ENCODE measurements at regions not wholly inside any gene's neighbourhood (a gene's known extent, or its start where the extent isn't known, plus 50 kb on each side); places are given as distances from the start of the nearest gene placed in this dataset.

DNA sequence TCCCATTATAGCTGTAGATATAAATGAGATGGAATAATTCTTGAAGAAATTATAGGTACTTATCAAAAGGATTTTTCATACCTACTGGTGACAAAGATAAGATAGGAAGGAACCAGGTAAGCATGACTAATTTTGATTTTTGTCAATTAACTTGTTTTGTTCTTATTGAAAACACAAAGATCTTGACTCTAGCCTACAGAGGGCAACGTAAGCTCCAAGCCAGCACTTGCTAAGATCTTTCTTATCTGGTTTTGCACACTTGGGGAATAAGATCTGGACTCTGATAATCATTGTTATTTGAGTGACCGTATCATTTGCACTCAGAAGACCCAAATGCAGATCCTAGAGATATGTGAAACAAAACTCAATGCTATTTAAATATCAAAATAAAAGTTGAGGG is 223.4 kb downstream of the VEGFC start:
- Mint-ChIP-seq H3K9me3 (peaks cover 0 to 2% (median 0%) of the 10 kb centered on the region in 8 donors), H3K4me3 (no peak overlapping the region), H3K27ac (no peak overlapping the region), H3K27me3 (no peaks in the 10 kb centered on the region), H3K4me1 (no peaks in the 10 kb centered on the region), H3K36me3 (no peaks in the 10 kb centered on the region)
- Histone ChIP-seq H3K27me3 (ENCODE audit: insufficient read depth, low read length) (no peaks in the 10 kb centered on the region), H3K9me3 (ENCODE audit: control insufficient read depth in 1 of 2, low read length in 2 of 2) (no peaks in the 10 kb centered on the region), H3K36me3 (ENCODE audit: insufficient read depth, low read length) (no peaks in the 10 kb centered on the region), H3K27ac (ENCODE audit: low read depth, low read length) (no peak overlapping the region), H3K4me1 (ENCODE audit: insufficient read depth, low read length) (no peaks in the 10 kb centered on the region), H3K4me3 (ENCODE audit: low read length in 2 of 2) (no peak overlapping the region)
- ChIA-PET POLR2A (ENCODE audit: partially characterized antibody) (no interaction called here), CTCF (ENCODE audit: partially characterized antibody) (no interaction called here)
- no peak for DNase-seq
- intact Hi-C loops (cut with micrococcal nuclease) = no loop called here

GRCh38 chr4:176571206-176571605 is 221.5 kb downstream of the VEGFC start:
- intact Hi-C loops (cut with micrococcal nuclease) = no loop called here
- H3K4me3 ChIP-seq (ENCODE audit: low read length in 2 of 2) = no peak overlapping the region
- Mint-ChIP-seq H3K4me1 (no peaks in the 10 kb centered on the region), H3K27me3 (no peaks in the 10 kb centered on the region), H3K36me3 (no peaks in the 10 kb centered on the region), H3K27ac (no peak overlapping the region), H3K4me3 (no peak overlapping the region), H3K9me3 (peaks cover 0 to 2% (median 0%) of the 10 kb centered on the region in 8 donors)
- H3K27ac ChIP-seq (ENCODE audit: low read depth, low read length) = no peak overlapping the region
- no peaks in the 10 kb centered on the region for H3K4me1 ChIP-seq (ENCODE audit: insufficient read depth, low read length)
- H3K36me3 ChIP-seq (ENCODE audit: insufficient read depth, low read length) = no peaks in the 10 kb centered on the region
- H3K9me3 ChIP-seq (ENCODE audit: control insufficient read depth in 1 of 2, low read length in 2 of 2) = no peaks in the 10 kb centered on the region
- DNase-seq = no peak
- ChIA-PET POLR2A (ENCODE audit: partially characterized antibody) (no interaction called here), CTCF (ENCODE audit: partially characterized antibody) (no interaction called here)
- no peaks in the 10 kb centered on the region for H3K27me3 ChIP-seq (ENCODE audit: insufficient read depth, low read length)

DNA sequence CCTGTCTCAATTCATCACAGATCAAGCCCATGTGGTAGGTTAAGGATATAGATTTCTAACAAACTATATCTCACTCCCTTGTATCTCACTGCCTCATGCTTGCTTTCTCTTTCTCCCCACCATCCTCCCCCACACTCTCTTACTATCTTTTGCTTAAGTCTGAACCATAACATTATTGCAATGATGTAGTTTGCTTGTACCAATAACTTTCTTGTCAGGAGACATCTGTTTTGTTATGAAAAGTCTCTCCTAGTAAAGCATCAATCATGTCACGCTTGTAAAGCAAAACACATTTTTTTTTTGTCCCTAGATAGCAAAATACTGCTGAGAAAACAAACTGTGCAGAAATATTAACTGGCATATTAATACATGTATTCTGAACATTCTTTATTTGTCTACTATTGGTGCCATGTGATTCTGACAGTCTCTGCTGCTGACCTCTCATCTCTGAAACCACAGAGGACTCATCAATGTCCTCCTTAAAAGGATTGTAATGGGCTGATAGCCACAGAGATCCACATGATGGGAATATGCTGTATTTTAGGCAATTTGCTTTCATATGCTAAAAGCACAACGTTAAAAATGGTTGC is 217.5 kb downstream of the VEGFC start:
- peaks cover 0 to 2% (median 0%) of the 10 kb centered on the region in 8 donors for H3K9me3 Mint-ChIP-seq
- ChIA-PET CTCF (ENCODE audit: partially characterized antibody) (no interaction called here), POLR2A (ENCODE audit: partially characterized antibody) (no interaction called here)
- H3K36me3 Mint-ChIP-seq = no peaks in the 10 kb centered on the region
- no peaks in the 10 kb centered on the region for H3K4me1 Mint-ChIP-seq
- intact Hi-C loops (cut with micrococcal nuclease) = no loop called here
- no peak overlapping the region for H3K27ac Mint-ChIP-seq
- Histone ChIP-seq H3K9me3 (ENCODE audit: control insufficient read depth in 1 of 2, low read length in 2 of 2) (no peaks in the 10 kb centered on the region), H3K36me3 (ENCODE audit: insufficient read depth, low read length) (no peaks in the 10 kb centered on the region), H3K27ac (ENCODE audit: low read depth, low read length) (no peak overlapping the region), H3K4me3 (ENCODE audit: low read length in 2 of 2) (no peak overlapping the region), H3K27me3 (ENCODE audit: insufficient read depth, low read length) (no peaks in the 10 kb centered on the region), H3K4me1 (ENCODE audit: insufficient read depth, low read length) (no peaks in the 10 kb centered on the region)
- DNase-seq = no peak
- H3K27me3 Mint-ChIP-seq = no peaks in the 10 kb centered on the region
- no peak overlapping the region for H3K4me3 Mint-ChIP-seq

DNA sequence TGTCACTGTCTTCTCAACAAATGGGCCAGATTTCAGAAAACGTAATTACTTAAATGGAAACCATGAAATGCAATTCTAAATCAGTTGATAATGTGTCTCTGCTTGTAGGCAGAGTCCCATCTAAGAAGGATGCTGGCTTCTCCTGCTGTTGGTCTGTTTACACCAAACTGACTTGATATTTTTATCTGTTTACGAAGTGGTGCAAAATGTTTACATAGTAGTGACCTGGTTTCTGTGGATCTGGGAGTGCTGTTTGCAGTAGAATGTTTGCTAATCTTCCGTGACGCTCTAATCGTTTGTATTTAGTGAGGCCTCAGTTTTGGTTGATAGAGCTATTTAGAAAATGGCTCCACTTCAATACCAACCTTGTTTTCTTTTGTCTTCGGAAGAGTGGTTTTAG is 213.5 kb downstream of the VEGFC start:
- H3K27me3 Mint-ChIP-seq = no peaks in the 10 kb centered on the region
- no peak overlapping the region for H3K4me3 Mint-ChIP-seq
- DNase-seq = no peak
- ChIA-PET CTCF (ENCODE audit: partially characterized antibody) (no interaction called here), POLR2A (ENCODE audit: partially characterized antibody) (no interaction called here)
- H3K36me3 Mint-ChIP-seq = no peaks in the 10 kb centered on the region
- Histone ChIP-seq H3K4me3 (ENCODE audit: low read length in 2 of 2) (no peak overlapping the region), H3K36me3 (ENCODE audit: insufficient read depth, low read length) (no peaks in the 10 kb centered on the region), H3K27ac (ENCODE audit: low read depth, low read length) (no peak overlapping the region), H3K9me3 (ENCODE audit: control insufficient read depth in 1 of 2, low read length in 2 of 2) (no peaks in the 10 kb centered on the region), H3K27me3 (ENCODE audit: insufficient read depth, low read length) (no peaks in the 10 kb centered on the region), H3K4me1 (ENCODE audit: insufficient read depth, low read length) (no peaks in the 10 kb centered on the region)
- peaks cover 0 to 5% (median under 1%) of the 10 kb centered on the region in 8 donors for H3K9me3 Mint-ChIP-seq
- H3K4me1 Mint-ChIP-seq = no peaks in the 10 kb centered on the region
- intact Hi-C loops (cut with micrococcal nuclease) = no loop called here
- H3K27ac Mint-ChIP-seq = no peak overlapping the region

GRCh38 chr4:176583278-176583677 is 209.4 kb downstream of the VEGFC start:
- DNase-seq = no peak
- Histone ChIP-seq H3K4me3 (ENCODE audit: low read length in 2 of 2) (no peak overlapping the region), H3K9me3 (ENCODE audit: control insufficient read depth in 1 of 2, low read length in 2 of 2) (no peaks in the 10 kb centered on the region), H3K27ac (ENCODE audit: low read depth, low read length) (no peak overlapping the region), H3K4me1 (ENCODE audit: insufficient read depth, low read length) (no peaks in the 10 kb centered on the region), H3K27me3 (ENCODE audit: insufficient read depth, low read length) (no peaks in the 10 kb centered on the region), H3K36me3 (ENCODE audit: insufficient read depth, low read length) (no peaks in the 10 kb centered on the region)
- POLR2A ChIA-PET (ENCODE audit: partially characterized antibody) = no interaction called here
- Mint-ChIP-seq H3K27me3 (no peaks in the 10 kb centered on the region), H3K4me1 (no peaks in the 10 kb centered on the region), H3K9me3 (peaks cover 0 to 5% (median 1%) of the 10 kb centered on the region in 8 donors), H3K36me3 (no peaks in the 10 kb centered on the region), H3K27ac (no peak overlapping the region), H3K4me3 (no peak overlapping the region)
- intact Hi-C loops (cut with micrococcal nuclease) = no loop called here
- CTCF ChIA-PET (ENCODE audit: partially characterized antibody) = no interaction called here

- intact Hi-C loops (cut with micrococcal nuclease) = no loop called here
- Histone ChIP-seq H3K4me1 (ENCODE audit: insufficient read depth, low read length) (no peaks in the 10 kb centered on the region), H3K9me3 (ENCODE audit: control insufficient read depth in 1 of 2, low read length in 2 of 2) (no peaks in the 10 kb centered on the region), H3K36me3 (ENCODE audit: insufficient read depth, low read length) (no peaks in the 10 kb centered on the region), H3K4me3 (ENCODE audit: low read length in 2 of 2) (no peak overlapping the region), H3K27ac (ENCODE audit: low read depth, low read length) (no peak overlapping the region), H3K27me3 (ENCODE audit: insufficient read depth, low read length) (no peaks in the 10 kb centered on the region)
- Mint-ChIP-seq H3K36me3 (no peaks in the 10 kb centered on the region), H3K9me3 (peaks cover 0 to 8% (median 2%) of the 10 kb centered on the region in 8 donors), H3K27me3 (no peaks in the 10 kb centered on the region), H3K27ac (no peak overlapping the region), H3K4me3 (no peak overlapping the region), H3K4me1 (no peaks in the 10 kb centered on the region)
- DNase-seq = no peak
- ChIA-PET CTCF (ENCODE audit: partially characterized antibody) (no interaction called here), POLR2A (ENCODE audit: partially characterized antibody) (no interaction called here)
Observed at GRCh38 chr4:176584031-176584606, 208.6 kb downstream of the VEGFC start.

DNA sequence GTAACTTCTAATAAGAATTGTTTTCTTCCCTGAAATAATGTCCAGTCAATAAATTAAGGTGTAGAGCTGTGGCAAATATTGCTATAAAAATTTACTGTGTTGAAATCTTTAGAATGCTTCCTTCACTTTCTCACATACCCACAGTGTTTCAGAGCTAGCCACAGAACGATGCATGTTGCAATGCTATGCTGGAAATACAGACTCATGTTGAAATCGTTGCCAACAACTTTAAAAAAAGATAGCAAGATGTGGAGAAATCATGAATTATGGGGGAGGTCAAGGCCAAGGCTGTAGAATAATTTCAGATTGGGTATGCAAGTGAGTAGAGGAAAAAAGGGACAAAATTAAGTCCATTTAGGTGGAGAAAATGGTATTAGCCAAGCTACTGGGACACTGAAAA is 204.8 kb downstream of the VEGFC start:
- intact Hi-C loops (cut with micrococcal nuclease) = no loop called here
- Mint-ChIP-seq H3K9me3 (peaks cover 0 to 8% (median 4%) of the 10 kb centered on the region in 8 donors), H3K4me1 (no peaks in the 10 kb centered on the region), H3K27ac (no peak overlapping the region), H3K27me3 (no peaks in the 10 kb centered on the region), H3K4me3 (no peak overlapping the region), H3K36me3 (no peaks in the 10 kb centered on the region)
- H3K36me3 ChIP-seq (ENCODE audit: insufficient read depth, low read length) = no peaks in the 10 kb centered on the region
- H3K9me3 ChIP-seq (ENCODE audit: control insufficient read depth in 1 of 2, low read length in 2 of 2) = no peaks in the 10 kb centered on the region
- ChIA-PET CTCF (ENCODE audit: partially characterized antibody) (no interaction called here), POLR2A (ENCODE audit: partially characterized antibody) (no interaction called here)
- no peaks in the 10 kb centered on the region for H3K4me1 ChIP-seq (ENCODE audit: insufficient read depth, low read length)
- H3K27me3 ChIP-seq (ENCODE audit: insufficient read depth, low read length) = no peaks in the 10 kb centered on the region
- no peak for DNase-seq
- H3K4me3 ChIP-seq (ENCODE audit: low read length in 2 of 2) = no peak overlapping the region
- no peak overlapping the region for H3K27ac ChIP-seq (ENCODE audit: low read depth, low read length)

- no peak for DNase-seq
- Mint-ChIP-seq H3K4me3 (no peak overlapping the region), H3K27ac (no peak overlapping the region), H3K4me1 (no peaks in the 10 kb centered on the region), H3K9me3 (peaks cover 0 to 8% (median 3%) of the 10 kb centered on the region in 8 donors), H3K27me3 (no peaks in the 10 kb centered on the region), H3K36me3 (no peaks in the 10 kb centered on the region)
- POLR2A ChIA-PET (ENCODE audit: partially characterized antibody) = no interaction called here
- no peaks in the 10 kb centered on the region for H3K4me1 ChIP-seq (ENCODE audit: insufficient read depth, low read length)
- no peaks in the 10 kb centered on the region for H3K9me3 ChIP-seq (ENCODE audit: control insufficient read depth in 1 of 2, low read length in 2 of 2)
- no peak overlapping the region for H3K4me3 ChIP-seq (ENCODE audit: low read length in 2 of 2)
- H3K36me3 ChIP-seq (ENCODE audit: insufficient read depth, low read length) = no peaks in the 10 kb centered on the region
- H3K27ac ChIP-seq (ENCODE audit: low read depth, low read length) = no peak overlapping the region
- no peaks in the 10 kb centered on the region for H3K27me3 ChIP-seq (ENCODE audit: insufficient read depth, low read length)
- intact Hi-C loops (cut with micrococcal nuclease) = no loop called here
- CTCF ChIA-PET (ENCODE audit: partially characterized antibody) = no interaction called here
Observed at GRCh38 chr4:176588436-176588835, 204.3 kb downstream of the VEGFC start.
